ENCODE measurements at regions not wholly inside any gene's neighbourhood (a gene's known extent, or its start where the extent isn't known, plus 50 kb on each side); places are given as distances from the start of the nearest gene placed in this dataset.
"Not testable (repeated sequence)": the region's sequence is repeated elsewhere in the genome, so short reads cannot be mapped to it uniquely, and the experiment has no call there.

- TF ChIP-seq, protein P1, sequence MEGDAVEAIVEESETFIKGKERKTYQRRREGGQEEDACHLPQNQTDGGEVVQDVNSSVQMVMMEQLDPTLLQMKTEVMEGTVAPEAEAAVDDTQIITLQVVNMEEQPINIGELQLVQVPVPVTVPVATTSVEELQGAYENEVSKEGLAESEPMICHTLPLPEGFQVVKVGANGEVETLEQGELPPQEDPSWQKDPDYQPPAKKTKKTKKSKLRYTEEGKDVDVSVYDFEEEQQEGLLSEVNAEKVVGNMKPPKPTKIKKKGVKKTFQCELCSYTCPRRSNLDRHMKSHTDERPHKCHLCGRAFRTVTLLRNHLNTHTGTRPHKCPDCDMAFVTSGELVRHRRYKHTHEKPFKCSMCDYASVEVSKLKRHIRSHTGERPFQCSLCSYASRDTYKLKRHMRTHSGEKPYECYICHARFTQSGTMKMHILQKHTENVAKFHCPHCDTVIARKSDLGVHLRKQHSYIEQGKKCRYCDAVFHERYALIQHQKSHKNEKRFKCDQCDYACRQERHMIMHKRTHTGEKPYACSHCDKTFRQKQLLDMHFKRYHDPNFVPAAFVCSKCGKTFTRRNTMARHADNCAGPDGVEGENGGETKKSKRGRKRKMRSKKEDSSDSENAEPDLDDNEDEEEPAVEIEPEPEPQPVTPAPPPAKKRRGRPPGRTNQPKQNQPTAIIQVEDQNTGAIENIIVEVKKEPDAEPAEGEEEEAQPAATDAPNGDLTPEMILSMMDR (IDR thresholded peaks at IDR 0.05) = not testable (repeated sequence)
- not testable (repeated sequence) for TF ChIP-seq EP300 (IDR thresholded peaks at IDR 0.05)
These were observed 136.5 kb upstream of the FOXD4L5 start for GRCh38 chr9:65421486-65421885.

Data from gastroesophageal sphincter (tissue), 3 donors.